ENCODE measurements at regions not wholly inside any gene's neighbourhood (a gene's known extent, or its start where the extent isn't known, plus 50 kb on each side); places are given as distances from the start of the nearest gene placed in this dataset.

DNA sequence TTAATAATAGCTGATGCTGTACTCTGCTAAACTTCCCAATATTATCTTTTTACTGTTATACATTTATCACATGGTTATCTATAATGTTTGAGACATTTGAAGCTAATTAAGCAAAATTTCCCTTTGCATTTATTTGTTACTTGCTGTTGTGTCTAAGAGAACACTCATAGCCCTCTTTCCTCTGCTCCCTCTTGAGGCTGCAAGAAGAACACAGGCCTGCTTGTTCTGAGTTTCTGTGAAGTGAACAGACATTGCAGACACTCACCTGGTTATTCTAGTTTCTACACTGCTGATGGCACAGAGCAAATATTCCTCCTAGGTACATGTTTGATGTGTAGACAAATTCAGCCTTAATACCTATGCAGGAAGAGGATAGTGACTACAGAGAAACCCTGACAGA, 367.8 kb downstream of the GASK1B start:
- TF ChIP-seq, protein P1, sequence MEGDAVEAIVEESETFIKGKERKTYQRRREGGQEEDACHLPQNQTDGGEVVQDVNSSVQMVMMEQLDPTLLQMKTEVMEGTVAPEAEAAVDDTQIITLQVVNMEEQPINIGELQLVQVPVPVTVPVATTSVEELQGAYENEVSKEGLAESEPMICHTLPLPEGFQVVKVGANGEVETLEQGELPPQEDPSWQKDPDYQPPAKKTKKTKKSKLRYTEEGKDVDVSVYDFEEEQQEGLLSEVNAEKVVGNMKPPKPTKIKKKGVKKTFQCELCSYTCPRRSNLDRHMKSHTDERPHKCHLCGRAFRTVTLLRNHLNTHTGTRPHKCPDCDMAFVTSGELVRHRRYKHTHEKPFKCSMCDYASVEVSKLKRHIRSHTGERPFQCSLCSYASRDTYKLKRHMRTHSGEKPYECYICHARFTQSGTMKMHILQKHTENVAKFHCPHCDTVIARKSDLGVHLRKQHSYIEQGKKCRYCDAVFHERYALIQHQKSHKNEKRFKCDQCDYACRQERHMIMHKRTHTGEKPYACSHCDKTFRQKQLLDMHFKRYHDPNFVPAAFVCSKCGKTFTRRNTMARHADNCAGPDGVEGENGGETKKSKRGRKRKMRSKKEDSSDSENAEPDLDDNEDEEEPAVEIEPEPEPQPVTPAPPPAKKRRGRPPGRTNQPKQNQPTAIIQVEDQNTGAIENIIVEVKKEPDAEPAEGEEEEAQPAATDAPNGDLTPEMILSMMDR (IDR thresholded peaks at IDR 0.05) = no peak
- TF ChIP-seq EZH2 (IDR thresholded peaks at IDR 0.05; ENCODE audit: borderline replicate concordance, insufficient read depth, low read depth, low read length, poor library complexity, severe bottlenecking) = no peak

Data from B cell (primary cell).